ENCODE measurements at regions not wholly inside any gene's neighbourhood (a gene's known extent, or its start where the extent isn't known, plus 50 kb on each side); places are given as distances from the start of the nearest gene placed in this dataset.

DNA sequence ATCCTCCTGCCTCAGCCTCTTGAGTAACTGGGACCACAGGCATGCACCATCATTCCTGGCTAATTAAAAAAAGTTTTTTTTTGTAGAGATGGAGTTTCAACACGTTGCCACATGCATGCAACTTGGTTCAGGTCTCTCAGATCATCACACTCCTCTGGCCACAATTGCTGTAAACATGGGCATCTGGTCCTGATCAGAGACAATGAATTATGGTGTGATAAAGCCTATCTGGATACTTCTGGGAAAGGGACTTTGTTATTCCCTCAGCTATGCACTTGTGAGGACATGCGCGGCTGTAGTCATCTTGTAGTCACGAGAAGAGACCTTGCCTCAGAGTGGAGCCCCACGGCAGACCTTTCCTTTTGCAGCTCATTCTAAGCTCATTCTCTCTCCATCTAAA, 210.9 kb upstream of the ZFP64 start:
- ChIA-PET CTCF (no interaction called here), POLR2A (no interaction called here)
- intact Hi-C loops (cut with micrococcal nuclease; ENCODE audit: unreplicated experiment) = no loop called here
- Histone ChIP-seq H3K36me3 (ENCODE audit: control insufficient read depth, insufficient read depth, low read length) (no peaks in the 10 kb centered on the region), H3K4me1 (ENCODE audit: control insufficient read depth, insufficient read depth, low read length) (no peaks in the 10 kb centered on the region), H3K9me3 (ENCODE audit: control insufficient read depth, insufficient read depth, low read depth, low read length) (no peaks in the 10 kb centered on the region), H3K27ac (ENCODE audit: low read length) (no peak overlapping the region), H3K4me3 (ENCODE audit: low read depth in 2 of 2, low read length in 2 of 2) (no peak overlapping the region), H3K27me3 (ENCODE audit: control insufficient read depth, insufficient read depth, low read length) (no peaks in the 10 kb centered on the region)
- no TSS peak for BruUV-seq (replicated peaks)
- TF ChIP-seq, protein P1, sequence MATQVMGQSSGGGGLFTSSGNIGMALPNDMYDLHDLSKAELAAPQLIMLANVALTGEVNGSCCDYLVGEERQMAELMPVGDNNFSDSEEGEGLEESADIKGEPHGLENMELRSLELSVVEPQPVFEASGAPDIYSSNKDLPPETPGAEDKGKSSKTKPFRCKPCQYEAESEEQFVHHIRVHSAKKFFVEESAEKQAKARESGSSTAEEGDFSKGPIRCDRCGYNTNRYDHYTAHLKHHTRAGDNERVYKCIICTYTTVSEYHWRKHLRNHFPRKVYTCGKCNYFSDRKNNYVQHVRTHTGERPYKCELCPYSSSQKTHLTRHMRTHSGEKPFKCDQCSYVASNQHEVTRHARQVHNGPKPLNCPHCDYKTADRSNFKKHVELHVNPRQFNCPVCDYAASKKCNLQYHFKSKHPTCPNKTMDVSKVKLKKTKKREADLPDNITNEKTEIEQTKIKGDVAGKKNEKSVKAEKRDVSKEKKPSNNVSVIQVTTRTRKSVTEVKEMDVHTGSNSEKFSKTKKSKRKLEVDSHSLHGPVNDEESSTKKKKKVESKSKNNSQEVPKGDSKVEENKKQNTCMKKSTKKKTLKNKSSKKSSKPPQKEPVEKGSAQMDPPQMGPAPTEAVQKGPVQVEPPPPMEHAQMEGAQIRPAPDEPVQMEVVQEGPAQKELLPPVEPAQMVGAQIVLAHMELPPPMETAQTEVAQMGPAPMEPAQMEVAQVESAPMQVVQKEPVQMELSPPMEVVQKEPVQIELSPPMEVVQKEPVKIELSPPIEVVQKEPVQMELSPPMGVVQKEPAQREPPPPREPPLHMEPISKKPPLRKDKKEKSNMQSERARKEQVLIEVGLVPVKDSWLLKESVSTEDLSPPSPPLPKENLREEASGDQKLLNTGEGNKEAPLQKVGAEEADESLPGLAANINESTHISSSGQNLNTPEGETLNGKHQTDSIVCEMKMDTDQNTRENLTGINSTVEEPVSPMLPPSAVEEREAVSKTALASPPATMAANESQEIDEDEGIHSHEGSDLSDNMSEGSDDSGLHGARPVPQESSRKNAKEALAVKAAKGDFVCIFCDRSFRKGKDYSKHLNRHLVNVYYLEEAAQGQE (IDR thresholded peaks at IDR 0.05; ENCODE audit: insufficient read depth in 1 of 2, low read depth in 2 of 2, low read length in 1 of 2) = no peak
- TF ChIP-seq, protein P2, sequence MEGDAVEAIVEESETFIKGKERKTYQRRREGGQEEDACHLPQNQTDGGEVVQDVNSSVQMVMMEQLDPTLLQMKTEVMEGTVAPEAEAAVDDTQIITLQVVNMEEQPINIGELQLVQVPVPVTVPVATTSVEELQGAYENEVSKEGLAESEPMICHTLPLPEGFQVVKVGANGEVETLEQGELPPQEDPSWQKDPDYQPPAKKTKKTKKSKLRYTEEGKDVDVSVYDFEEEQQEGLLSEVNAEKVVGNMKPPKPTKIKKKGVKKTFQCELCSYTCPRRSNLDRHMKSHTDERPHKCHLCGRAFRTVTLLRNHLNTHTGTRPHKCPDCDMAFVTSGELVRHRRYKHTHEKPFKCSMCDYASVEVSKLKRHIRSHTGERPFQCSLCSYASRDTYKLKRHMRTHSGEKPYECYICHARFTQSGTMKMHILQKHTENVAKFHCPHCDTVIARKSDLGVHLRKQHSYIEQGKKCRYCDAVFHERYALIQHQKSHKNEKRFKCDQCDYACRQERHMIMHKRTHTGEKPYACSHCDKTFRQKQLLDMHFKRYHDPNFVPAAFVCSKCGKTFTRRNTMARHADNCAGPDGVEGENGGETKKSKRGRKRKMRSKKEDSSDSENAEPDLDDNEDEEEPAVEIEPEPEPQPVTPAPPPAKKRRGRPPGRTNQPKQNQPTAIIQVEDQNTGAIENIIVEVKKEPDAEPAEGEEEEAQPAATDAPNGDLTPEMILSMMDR (IDR thresholded peaks at IDR 0.05) = no peak
- TF ChIP-seq SIN3A (IDR thresholded peaks at IDR 0.05; ENCODE audit: borderline replicate concordance, insufficient read depth, low read depth, low read length) = no peak
- TF ChIP-seq TCF7L2 (IDR thresholded peaks at IDR 0.05; ENCODE audit: low read depth, low read length) = no peak
- no peak for TF ChIP-seq POLR2AphosphoS5 (IDR thresholded peaks at IDR 0.05; ENCODE audit: low read depth, low read length)
- DNase-seq (ENCODE audit: low read depth, low spot score) (no peak), ATAC-seq (no peak)
- in situ Hi-C loops (cut with HindIII; ENCODE audit: low pct_unique_long_range_greater_than_20kb, low sequenced_read_pairs) = no loop called here

DNA sequence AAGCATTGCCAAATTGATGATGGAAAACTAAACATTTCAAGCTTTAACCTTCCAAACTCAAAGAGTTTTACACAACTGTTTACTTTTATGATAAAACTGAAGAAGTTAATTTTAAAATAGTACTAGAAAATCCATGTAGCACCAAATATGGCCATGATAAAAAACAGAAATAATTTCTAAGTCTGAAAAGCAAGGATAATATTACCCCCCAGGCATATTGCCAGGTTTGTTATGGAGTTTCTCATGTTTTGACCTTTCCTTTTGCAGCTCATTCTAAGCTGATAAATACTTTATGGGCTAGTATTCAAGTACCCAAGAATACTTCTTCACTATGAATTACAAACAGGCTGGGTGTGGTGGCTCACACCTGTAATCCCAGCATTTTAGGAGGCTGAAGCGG, 209.9 kb upstream of the ZFP64 start:
- CTCF ChIA-PET = no interaction called here
- BruUV-seq (replicated peaks) = no TSS peak
- TF ChIP-seq, protein P2 (IDR thresholded peaks at IDR 0.05) = no peak
- TF ChIP-seq, protein P1 (IDR thresholded peaks at IDR 0.05; ENCODE audit: insufficient read depth in 1 of 2, low read depth in 2 of 2, low read length in 1 of 2) = no peak
- no peak for TF ChIP-seq TCF7L2 (IDR thresholded peaks at IDR 0.05; ENCODE audit: low read depth, low read length)

More for the DNA sequence above, 209.9 kb upstream of the ZFP64 start:
- POLR2A ChIA-PET = no interaction called here
- in situ Hi-C loops (cut with HindIII; ENCODE audit: low pct_unique_long_range_greater_than_20kb, low sequenced_read_pairs) = no loop called here
- no peaks in the 10 kb centered on the region for H3K4me1 ChIP-seq (ENCODE audit: control insufficient read depth, insufficient read depth, low read length)
- no peak overlapping the region for H3K4me3 ChIP-seq (ENCODE audit: low read depth in 2 of 2, low read length in 2 of 2)
- no peak overlapping the region for H3K27ac ChIP-seq (ENCODE audit: low read length)
- no peaks in the 10 kb centered on the region for H3K36me3 ChIP-seq (ENCODE audit: control insufficient read depth, insufficient read depth, low read length)
- ATAC-seq = no peak
- no peak for DNase-seq (ENCODE audit: low read depth, low spot score)
- H3K9me3 ChIP-seq (ENCODE audit: control insufficient read depth, insufficient read depth, low read depth, low read length) = no peaks in the 10 kb centered on the region
- intact Hi-C loops (cut with micrococcal nuclease; ENCODE audit: unreplicated experiment) = no loop called here
- no peaks in the 10 kb centered on the region for H3K27me3 ChIP-seq (ENCODE audit: control insufficient read depth, insufficient read depth, low read length)
